ENCODE measurements at regions not wholly inside any gene's neighbourhood (a gene's known extent, or its start where the extent isn't known, plus 50 kb on each side); places are given as distances from the start of the nearest gene placed in this dataset.

DNA sequence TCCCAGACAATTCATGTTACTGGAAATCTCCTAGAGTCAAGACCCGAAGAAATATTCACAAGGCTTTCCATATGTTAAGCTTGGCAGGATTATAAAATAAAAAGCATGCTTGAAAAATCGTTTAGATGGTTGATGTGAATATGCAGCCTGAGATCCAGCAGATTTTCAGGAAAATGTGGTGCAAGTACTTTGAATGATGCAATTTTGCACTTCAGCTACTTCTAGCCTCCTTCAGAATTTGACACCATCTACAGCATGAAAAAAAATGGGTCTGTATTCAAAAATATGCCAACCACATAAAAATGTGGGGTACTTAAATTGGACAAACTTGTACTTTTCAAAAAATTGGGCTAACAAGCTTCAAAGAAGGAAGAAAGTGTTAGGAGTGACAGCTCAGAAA is 340.6 kb upstream of the DCC start:
- no peak overlapping the region for H3K27ac ChIP-seq (ENCODE audit: insufficient read length, low read depth, low read length)
- no peak overlapping the region for H4K91ac ChIP-seq (ENCODE audit: insufficient read length, low read depth, low read length)
- no peak overlapping the region for H3K4me2 ChIP-seq (ENCODE audit: insufficient read depth, insufficient read length, low read length)
- no peak overlapping the region for H2BK12ac ChIP-seq (ENCODE audit: insufficient read length, low read depth, low read length)
- no peak overlapping the region for H2AFZ ChIP-seq (ENCODE audit: low read length)
- no peaks in the 10 kb centered on the region for H4K20me1 ChIP-seq (ENCODE audit: control insufficient read depth, insufficient read depth, insufficient read length)
- Mint-ChIP-seq H3K27ac (no peak overlapping the region), H3K27me3 (ENCODE audit: low read depth) (no peaks in the 10 kb centered on the region; the same call in 1 of the 2 replicates), H3K4me3 (no peak overlapping the region), H3K9me3 (no peaks in the 10 kb centered on the region), H3K36me3 (ENCODE audit: insufficient read depth in 1 of 3, low read depth in 3 of 3) (no peaks in the 10 kb centered on the region), H3K4me1 (peaks cover 5 to 8% of the 10 kb centered on the region in 2 experiments; a peak in 2 of 4 replicates)
- no peak for DNase-seq
- no peak overlapping the region for H4K5ac ChIP-seq (ENCODE audit: insufficient read length, low read depth, low read length)
- H2BK20ac ChIP-seq (ENCODE audit: low read depth, low read length, poor library complexity, severe bottlenecking), result no peak overlapping the region
- no peak overlapping the region for H2AK5ac ChIP-seq (ENCODE audit: insufficient read length, low read length)
- no peaks in the 10 kb centered on the region for H3K79me2 ChIP-seq (ENCODE audit: insufficient read depth, low read length)
- H3K23me2 ChIP-seq (ENCODE audit: insufficient read length, low read depth, low read length, poor library complexity, severe bottlenecking), result no peaks in the 10 kb centered on the region
- H3K9me3 ChIP-seq (ENCODE audit: control insufficient read depth, low read depth, low read length), result no peaks in the 10 kb centered on the region
- TF ChIP-seq, protein P1, sequence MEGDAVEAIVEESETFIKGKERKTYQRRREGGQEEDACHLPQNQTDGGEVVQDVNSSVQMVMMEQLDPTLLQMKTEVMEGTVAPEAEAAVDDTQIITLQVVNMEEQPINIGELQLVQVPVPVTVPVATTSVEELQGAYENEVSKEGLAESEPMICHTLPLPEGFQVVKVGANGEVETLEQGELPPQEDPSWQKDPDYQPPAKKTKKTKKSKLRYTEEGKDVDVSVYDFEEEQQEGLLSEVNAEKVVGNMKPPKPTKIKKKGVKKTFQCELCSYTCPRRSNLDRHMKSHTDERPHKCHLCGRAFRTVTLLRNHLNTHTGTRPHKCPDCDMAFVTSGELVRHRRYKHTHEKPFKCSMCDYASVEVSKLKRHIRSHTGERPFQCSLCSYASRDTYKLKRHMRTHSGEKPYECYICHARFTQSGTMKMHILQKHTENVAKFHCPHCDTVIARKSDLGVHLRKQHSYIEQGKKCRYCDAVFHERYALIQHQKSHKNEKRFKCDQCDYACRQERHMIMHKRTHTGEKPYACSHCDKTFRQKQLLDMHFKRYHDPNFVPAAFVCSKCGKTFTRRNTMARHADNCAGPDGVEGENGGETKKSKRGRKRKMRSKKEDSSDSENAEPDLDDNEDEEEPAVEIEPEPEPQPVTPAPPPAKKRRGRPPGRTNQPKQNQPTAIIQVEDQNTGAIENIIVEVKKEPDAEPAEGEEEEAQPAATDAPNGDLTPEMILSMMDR (conservative IDR thresholded peaks at IDR 0.05), result no peak
- H3K4ac ChIP-seq (ENCODE audit: low read depth, low read length), result no peak overlapping the region
- no peak overlapping the region for H3K9ac ChIP-seq (ENCODE audit: extremely low read depth, insufficient read length, low read length)
- H2BK120ac ChIP-seq (ENCODE audit: low read depth, low read length, poor library complexity, severe bottlenecking), result no peak overlapping the region
- WGBS (ENCODE audit: extremely low coverage, insufficient read length, low lambda C conversion rate), result no CpG with 5 or more reads among the region's 2 CpGs
- H3K14ac ChIP-seq (ENCODE audit: insufficient read depth, low read length), result no peak overlapping the region
- H2BK15ac ChIP-seq (ENCODE audit: low read depth, low read length), result no peak overlapping the region
- no peak overlapping the region for H3K18ac ChIP-seq (ENCODE audit: insufficient read length, low read depth, low read length)
- H2BK5ac ChIP-seq (ENCODE audit: insufficient read length, low read length), result no peak overlapping the region
- no peaks in the 10 kb centered on the region for H3K27me3 ChIP-seq (ENCODE audit: insufficient read depth, low read length)
- no peak overlapping the region for H3K56ac ChIP-seq (ENCODE audit: insufficient read length, low read depth, low read length)
- H3K4me1 ChIP-seq (ENCODE audit: insufficient read depth, low read length), result no peaks in the 10 kb centered on the region
- H3K79me1 ChIP-seq (ENCODE audit: insufficient read depth, low read depth, low read length, poor library complexity, severe bottlenecking), result no peaks in the 10 kb centered on the region
- H4K8ac ChIP-seq (replicated peaks; ENCODE audit: insufficient read length, low read depth, low read length), result no peak overlapping the region
- H3K23ac ChIP-seq (ENCODE audit: insufficient read length, low read depth, low read length), result no peak overlapping the region
- H3T11ph ChIP-seq (ENCODE audit: low read length), result no peak overlapping the region
